Neural progenitor cell (in vitro differentiated cells): ENCODE measurements at regions not wholly inside any gene's neighbourhood (a gene's known extent, or its start where the extent isn't known, plus 50 kb on each side); places are given as distances from the start of the nearest gene placed in this dataset.

Experiments used
- DNase-seq: peaks from one replicate; pipeline ENCODE4 v3.0.0-alpha.2; 2016; ENCODE audit warnings: low spot score
- H2AFZ ChIP-seq: fragments of 200-600 bp; sonication (generic); replicated peaks from 2 replicates; pipeline ENCODE4 v1.6.1; 2016; ENCODE audit warnings: antibody characterized with exemption
- H3F3A ChIP-seq: fragments of 200-600 bp; sonication (generic); 2 replicates; pipeline ENCODE4 v1.6.1; 2016; ENCODE audit warnings: antibody characterized with exemption, low read depth
- H3K27ac ChIP-seq: fragments of 200-600 bp; sonication (generic); 2 replicates; pipeline ENCODE4 v1.5.1; 2016; ENCODE audit warnings: mild to moderate bottlenecking
- H3K27me3 ChIP-seq: fragments of 200-600 bp; sonication (generic); 2 replicates; pipeline ENCODE4 v1.6.1; 2016; ENCODE audit warnings: mild to moderate bottlenecking, moderate library complexity
- H3K36me3 ChIP-seq: fragments of 200-600 bp; sonication (generic); 2 replicates; pipeline ENCODE4 v1.5.1; 2016
- H3K4me1 ChIP-seq: fragments of 200-600 bp; sonication (generic); 2 replicates; pipeline ENCODE4 v1.6.1; 2016; ENCODE audit warnings: mixed run types
- H3K4me2 ChIP-seq: fragments of 200-600 bp; sonication (generic); 2 replicates; pipeline ENCODE4 v1.6.1; 2016
- H3K4me3 ChIP-seq: fragments of 200-600 bp; sonication (generic); 2 replicates; pipeline ENCODE4 v1.5.1; 2016
- H3K79me2 ChIP-seq: fragments of 200-600 bp; sonication (generic); 2 replicates; pipeline ENCODE4 v1.6.1; 2016; ENCODE audit warnings: low read depth
- H3K9ac ChIP-seq: fragments of 200-600 bp; sonication (generic); 2 replicates; pipeline ENCODE4 v1.6.1; 2016
- H3K9me3 ChIP-seq: fragments of 200-600 bp; sonication (generic); 2 replicates; pipeline ENCODE4 v1.5.1; 2016; ENCODE audit warnings: low read depth
- H4K20me1 ChIP-seq: fragments of 200-600 bp; sonication (generic); 2 replicates; pipeline ENCODE4 v1.6.1; 2016; ENCODE audit warnings: low read depth
- H3K27ac Mint-ChIP-seq: 3 replicates; pipeline ENCODE4 v1.8.0; 2021; ENCODE audit warnings: mixed read lengths
- H3K27me3 Mint-ChIP-seq: 2 replicates; pipeline ENCODE4 v1.8.0; 2022; ENCODE audit warnings: low read depth, mild to moderate bottlenecking, inconsistent platforms, moderate library complexity, mixed read lengths; ENCODE audit not compliant: insufficient read depth
- H3K36me3 Mint-ChIP-seq: 3 replicates; pipeline ENCODE4 v1.8.0; 2021; ENCODE audit warnings: mixed read lengths
- H3K4me1 Mint-ChIP-seq: 3 replicates; pipeline ENCODE4 v1.8.0; 2021; ENCODE audit warnings: mixed read lengths
- H3K4me3 Mint-ChIP-seq: 3 replicates; pipeline ENCODE4 v1.8.0; 2021; ENCODE audit warnings: mild to moderate bottlenecking, moderate library complexity, mixed read lengths
- H3K9me3 Mint-ChIP-seq: 3 replicates; pipeline ENCODE4 v1.8.0; 2020; ENCODE audit warnings: mixed read lengths
- EZH2 ChIP-seq: fragments of 200-600 bp; sonication (generic); IDR thresholded peaks from 2 replicates; pipeline ENCODE4 v1.6.1; 2017; ENCODE audit warnings: antibody characterized with exemption, mild to moderate bottlenecking, moderate library complexity
- EZH2phosphoT487 ChIP-seq: fragments of 200-600 bp; sonication (generic); IDR thresholded peaks from 2 replicates; pipeline ENCODE4 v1.6.1; 2017; ENCODE audit warnings: antibody characterized with exemption
- TF ChIP-seq, protein P1 (sequence below): fragments of 200-600 bp; sonication (generic); IDR thresholded peaks from 2 replicates; pipeline ENCODE4 v1.5.1; 2017; ENCODE audit warnings: antibody characterized with exemption, mild to moderate bottlenecking

DNA sequence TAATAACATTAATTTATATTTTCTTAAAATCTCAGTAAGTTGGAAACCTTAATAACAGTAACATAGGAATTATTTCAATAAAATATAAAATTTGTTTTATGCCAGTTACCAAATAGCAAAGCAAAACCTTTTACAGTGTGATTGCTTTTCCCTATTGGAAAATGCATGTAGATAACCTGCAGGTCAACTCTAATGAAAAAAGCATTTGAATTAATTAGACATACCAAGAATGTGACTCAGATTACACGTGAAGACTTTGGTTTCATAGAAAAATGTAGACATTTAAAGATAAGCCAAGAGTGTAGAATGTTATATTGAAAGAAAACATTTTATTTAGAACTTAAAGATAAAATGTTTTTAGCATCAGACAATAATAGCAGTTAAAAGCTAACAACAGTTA, 888.1 kb downstream of the TMEM121 start:
- peaks cover 27% of the 10 kb centered on the region for H3K9me3 ChIP-seq
- H3K36me3 ChIP-seq = peaks cover 3% of the 10 kb centered on the region
- no peaks in the 10 kb centered on the region for H3K27me3 ChIP-seq
- no peak overlapping the region for H3K4me3 Mint-ChIP-seq
- no peak for DNase-seq
- no peak overlapping the region for H3K9ac ChIP-seq
- H3K4me3 ChIP-seq = no peak overlapping the region
- H3K4me1 Mint-ChIP-seq = no peaks in the 10 kb centered on the region
- no peak overlapping the region for H3K27ac ChIP-seq
- TF ChIP-seq EZH2phosphoT487 (no peak), EZH2 (no peak)
- TF ChIP-seq, protein P1, sequence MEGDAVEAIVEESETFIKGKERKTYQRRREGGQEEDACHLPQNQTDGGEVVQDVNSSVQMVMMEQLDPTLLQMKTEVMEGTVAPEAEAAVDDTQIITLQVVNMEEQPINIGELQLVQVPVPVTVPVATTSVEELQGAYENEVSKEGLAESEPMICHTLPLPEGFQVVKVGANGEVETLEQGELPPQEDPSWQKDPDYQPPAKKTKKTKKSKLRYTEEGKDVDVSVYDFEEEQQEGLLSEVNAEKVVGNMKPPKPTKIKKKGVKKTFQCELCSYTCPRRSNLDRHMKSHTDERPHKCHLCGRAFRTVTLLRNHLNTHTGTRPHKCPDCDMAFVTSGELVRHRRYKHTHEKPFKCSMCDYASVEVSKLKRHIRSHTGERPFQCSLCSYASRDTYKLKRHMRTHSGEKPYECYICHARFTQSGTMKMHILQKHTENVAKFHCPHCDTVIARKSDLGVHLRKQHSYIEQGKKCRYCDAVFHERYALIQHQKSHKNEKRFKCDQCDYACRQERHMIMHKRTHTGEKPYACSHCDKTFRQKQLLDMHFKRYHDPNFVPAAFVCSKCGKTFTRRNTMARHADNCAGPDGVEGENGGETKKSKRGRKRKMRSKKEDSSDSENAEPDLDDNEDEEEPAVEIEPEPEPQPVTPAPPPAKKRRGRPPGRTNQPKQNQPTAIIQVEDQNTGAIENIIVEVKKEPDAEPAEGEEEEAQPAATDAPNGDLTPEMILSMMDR = no peak
- H3K36me3 Mint-ChIP-seq = no peaks in the 10 kb centered on the region
- H2AFZ ChIP-seq = no peak overlapping the region
- H3K27ac Mint-ChIP-seq = no peak overlapping the region
- H3K4me2 ChIP-seq = no peak overlapping the region
- H3K9me3 Mint-ChIP-seq = peaks cover 28% of the 10 kb centered on the region
- no peaks in the 10 kb centered on the region for H3K4me1 ChIP-seq
- H3K79me2 ChIP-seq = no peaks in the 10 kb centered on the region
- peaks cover 2% of the 10 kb centered on the region for H3K27me3 Mint-ChIP-seq
- no peaks in the 10 kb centered on the region for H4K20me1 ChIP-seq
- H3F3A ChIP-seq = no peaks in the 10 kb centered on the region

DNA sequence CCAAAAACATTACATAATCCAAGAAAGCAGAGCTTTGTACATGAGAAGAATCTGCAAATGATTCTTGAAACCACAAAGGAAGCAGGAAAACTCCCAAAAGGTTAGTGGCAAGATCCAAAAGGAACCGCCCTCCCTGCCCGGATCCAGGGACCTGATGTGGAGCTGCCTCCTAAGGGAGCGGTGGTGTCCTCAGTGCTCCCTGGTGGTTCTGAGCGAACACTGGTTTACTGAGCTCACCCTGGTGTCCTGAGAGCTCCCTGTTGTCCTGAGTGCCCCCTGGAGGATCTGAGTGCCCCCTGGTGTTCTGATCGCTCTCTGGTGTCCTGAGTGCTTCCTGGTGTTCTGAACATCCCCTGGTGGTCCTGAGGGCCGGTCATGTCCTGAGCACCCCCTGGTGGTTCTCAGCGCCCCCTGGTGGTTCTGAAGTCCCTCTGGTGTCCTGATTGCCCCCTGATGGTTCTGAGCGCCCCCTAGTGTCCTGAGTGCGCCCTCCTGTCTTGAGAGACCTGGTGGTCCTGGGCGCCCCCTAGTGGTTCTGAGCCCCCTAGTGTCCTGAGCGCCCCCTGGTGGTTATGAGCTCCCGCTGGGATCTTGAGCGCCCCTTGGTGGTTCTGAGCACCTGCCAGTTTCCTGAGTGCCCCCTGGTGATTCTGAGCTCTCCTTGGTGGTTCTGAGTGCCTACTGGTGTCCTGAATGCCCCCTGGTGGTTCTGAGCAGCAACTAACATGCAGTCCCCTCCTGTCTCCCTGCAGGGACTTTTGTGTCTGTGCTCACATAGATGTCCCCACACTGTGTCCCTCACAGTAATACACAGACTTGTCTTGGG, 891.1 kb downstream of the TMEM121 start:
- Histone ChIP-seq H3K36me3 (peaks cover 3% of the 10 kb centered on the region), H3K4me2 (no peak overlapping the region), H3K27ac (no peak overlapping the region), H3K79me2 (no peaks in the 10 kb centered on the region), H4K20me1 (no peaks in the 10 kb centered on the region), H2AFZ (no peak overlapping the region), H3K4me1 (no peaks in the 10 kb centered on the region), H3K4me3 (no peak overlapping the region), H3F3A (no peaks in the 10 kb centered on the region), H3K9ac (no peak overlapping the region), H3K27me3 (no peaks in the 10 kb centered on the region), H3K9me3 (peaks cover 29% of the 10 kb centered on the region)
- Mint-ChIP-seq H3K27ac (no peak overlapping the region), H3K36me3 (no peaks in the 10 kb centered on the region), H3K9me3 (peaks cover 25% of the 10 kb centered on the region), H3K4me1 (no peaks in the 10 kb centered on the region), H3K4me3 (no peak overlapping the region), H3K27me3 (peaks cover 2% of the 10 kb centered on the region)
- no peak for TF ChIP-seq EZH2
- TF ChIP-seq, protein P1 = peak; percentile 51
- DNase-seq = peak; percentile 15

DNA sequence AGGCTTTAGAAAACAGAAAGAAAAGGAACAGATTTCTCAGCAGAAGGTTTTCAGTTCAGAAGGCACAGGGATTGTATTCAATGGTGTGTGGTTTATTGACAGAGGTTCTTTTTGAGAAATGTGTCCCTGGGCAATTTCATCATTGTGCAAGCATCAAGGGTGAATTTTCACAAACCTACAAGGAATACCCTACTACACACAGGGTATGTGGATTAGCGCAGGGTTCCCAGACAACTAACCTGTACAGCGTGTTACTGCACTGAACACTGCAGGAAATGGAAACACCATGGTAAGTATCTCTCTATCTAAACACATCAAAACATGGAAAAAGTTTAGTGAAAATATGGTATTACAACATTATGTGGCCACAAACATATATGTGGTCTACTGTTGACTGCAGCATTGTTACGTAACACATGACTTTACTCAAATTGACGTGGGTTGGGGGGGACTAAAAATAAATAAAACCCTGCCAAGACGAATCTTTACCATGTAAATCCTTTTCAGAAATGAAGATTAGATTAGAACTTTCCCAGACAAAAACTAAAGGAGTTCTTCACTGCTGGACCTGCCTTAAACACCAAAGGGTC, 893.1 kb downstream of the TMEM121 start:
- Histone ChIP-seq H3K4me3 (no peak overlapping the region), H3K4me2 (no peak overlapping the region), H3K27ac (no peak overlapping the region), H4K20me1 (no peaks in the 10 kb centered on the region), H3F3A (no peaks in the 10 kb centered on the region), H3K27me3 (no peaks in the 10 kb centered on the region), H2AFZ (no peak overlapping the region), H3K9ac (no peak overlapping the region), H3K4me1 (no peaks in the 10 kb centered on the region), H3K9me3 (peaks cover 19% of the 10 kb centered on the region), H3K36me3 (no peaks in the 10 kb centered on the region), H3K79me2 (no peaks in the 10 kb centered on the region)
- TF ChIP-seq, protein P1 = no peak
- no peak for TF ChIP-seq EZH2phosphoT487
- TF ChIP-seq EZH2 = no peak
- H3K27ac Mint-ChIP-seq = no peak overlapping the region
- H3K36me3 Mint-ChIP-seq = no peaks in the 10 kb centered on the region
- H3K4me1 Mint-ChIP-seq = no peaks in the 10 kb centered on the region
- peaks cover 35% of the 10 kb centered on the region for H3K9me3 Mint-ChIP-seq
- H3K4me3 Mint-ChIP-seq = no peak overlapping the region
- H3K27me3 Mint-ChIP-seq = peaks cover 4% of the 10 kb centered on the region
- no peak for DNase-seq
